Neural cell (in vitro differentiated cells): ENCODE measurements at regions not wholly inside any gene's neighbourhood (a gene's known extent, or its start where the extent isn't known, plus 50 kb on each side); places are given as distances from the start of the nearest gene placed in this dataset.

ENCODE experiments used
- CTCF ChIP-seq: fragments of 450-650 bp; IDR thresholded peaks from 2 replicates; pipeline ENCODE4 v1.5.1; 2014; ENCODE audit warnings: antibody characterized with exemption, mild to moderate bottlenecking, moderate library complexity; ENCODE audit not compliant: poor library complexity, severe bottlenecking
- RAD21 ChIP-seq: fragments of 450-650 bp; conservative IDR thresholded peaks from 2 replicates; pipeline ENCODE4 v1.6.1; 2014; ENCODE audit warnings: antibody characterized with exemption, mild to moderate bottlenecking, moderate library complexity
- TAF1 ChIP-seq: IDR thresholded peaks from 2 replicates; pipeline ENCODE4 v1.6.1; 2012; ENCODE audit warnings: low read depth

GRCh38 chr4:79497001-79497400 is 89.0 kb upstream of the GK2 start:
- TF ChIP-seq CTCF (no peak), RAD21 (no peak), TAF1 (no peak)
